BE2C (cell line): ENCODE measurements at regions not wholly inside any gene's neighbourhood (a gene's known extent, or its start where the extent isn't known, plus 50 kb on each side); places are given as distances from the start of the nearest gene placed in this dataset.

Source experiments
- DNase-seq: peaks from one replicate; pipeline ENCODE4 v3.0.0-alpha.2; 2020
- H3K27me3 ChIP-seq: fragments of 250-450 bp; sonication (Bioruptor Pico); 2 replicates; pipeline ENCODE4 v1.5.1; 2020; ENCODE audit warnings: mild to moderate bottlenecking
- H3K36me3 ChIP-seq: fragments of 250-450 bp; sonication (Bioruptor Pico); 2 replicates; pipeline ENCODE4 v1.5.1; 2020; ENCODE audit warnings: mild to moderate bottlenecking
- H3K4me1 ChIP-seq: fragments of 250-450 bp; sonication (Bioruptor Pico); 2 replicates; pipeline ENCODE4 v1.5.1; 2020
- H3K4me3 ChIP-seq: 2 replicates; pipeline ENCODE4 v1.5.1; 2011; ENCODE audit warnings: low read depth, low read length
- H3K9me3 ChIP-seq: fragments of 250-450 bp; sonication (Bioruptor Pico); 2 replicates; pipeline ENCODE4 v1.5.1; 2020
- CTCF ChIP-seq: IDR thresholded peaks from 2 replicates; pipeline ENCODE4 v1.5.1; 2012; ENCODE audit warnings: mild to moderate bottlenecking, low read depth, low read length

- Histone ChIP-seq H3K36me3 (no peaks in the 10 kb centered on the region), H3K4me1 (no peaks in the 10 kb centered on the region), H3K9me3 (no peaks in the 10 kb centered on the region), H3K4me3 (no peak overlapping the region), H3K27me3 (no peaks in the 10 kb centered on the region)
- TF ChIP-seq CTCF: no peak
- no peak for DNase-seq
These were observed 428.0 kb downstream of the RAP2B start for GRCh38 chr3:153590051-153590450.

- no peak for TF ChIP-seq CTCF
- DNase-seq: no peak
These were observed 429.7 kb downstream of the RAP2B start for GRCh38 chr3:153591561-153592245.

GRCh38 chr3:153595186-153595815 lies 433.3 kb downstream of the RAP2B start:
- no peak; the same call in 1 of the 2 replicates for TF ChIP-seq CTCF
- H3K9me3 ChIP-seq: no peaks in the 10 kb centered on the region
- no peak for DNase-seq

More at GRCh38 chr3:153591561-153592245, 429.7 kb downstream of the RAP2B start:
- H3K36me3 ChIP-seq: no peaks in the 10 kb centered on the region
- no peak overlapping the region for H3K4me3 ChIP-seq
- H3K27me3 ChIP-seq: no peaks in the 10 kb centered on the region
- no peaks in the 10 kb centered on the region for H3K4me1 ChIP-seq
- no peaks in the 10 kb centered on the region for H3K9me3 ChIP-seq

GRCh38 chr3:153596401-153596800 lies 434.4 kb downstream of the RAP2B start:
- no peak for DNase-seq
- Histone ChIP-seq H3K9me3 (no peaks in the 10 kb centered on the region), H3K4me1 (no peaks in the 10 kb centered on the region), H3K27me3 (no peaks in the 10 kb centered on the region), H3K36me3 (no peaks in the 10 kb centered on the region), H3K4me3 (no peak overlapping the region)
- no peak for TF ChIP-seq CTCF

More at GRCh38 chr3:153595186-153595815, 433.3 kb downstream of the RAP2B start:
- Histone ChIP-seq H3K27me3 (no peaks in the 10 kb centered on the region), H3K4me3 (no peak overlapping the region), H3K4me1 (no peaks in the 10 kb centered on the region), H3K36me3 (no peaks in the 10 kb centered on the region)

GRCh38 chr3:153599685-153600084 lies 437.7 kb downstream of the RAP2B start:
- Histone ChIP-seq H3K4me3 (no peak overlapping the region), H3K27me3 (no peaks in the 10 kb centered on the region), H3K9me3 (no peaks in the 10 kb centered on the region), H3K4me1 (no peaks in the 10 kb centered on the region), H3K36me3 (no peaks in the 10 kb centered on the region)
- TF ChIP-seq CTCF: no peak
- no peak for DNase-seq

GRCh38 chr3:153600896-153601295 lies 438.9 kb downstream of the RAP2B start:
- Histone ChIP-seq H3K9me3 (no peaks in the 10 kb centered on the region), H3K4me1 (no peaks in the 10 kb centered on the region), H3K4me3 (no peak overlapping the region), H3K27me3 (no peaks in the 10 kb centered on the region), H3K36me3 (no peaks in the 10 kb centered on the region)
- no peak for TF ChIP-seq CTCF
- no peak for DNase-seq
